HG03039 (cell line): ENCODE measurements at regions not wholly inside any gene's neighbourhood (a gene's known extent, or its start where the extent isn't known, plus 50 kb on each side); places are given as distances from the start of the nearest gene placed in this dataset.

ENCODE experiments used
- ATAC-seq: cut with Tn5 transposase; IDR thresholded peaks from one replicate; pipeline ENCODE4 v1.9.1; 2021; ENCODE audit warnings: mild to moderate bottlenecking, moderate library complexity; ENCODE audit not compliant: unreplicated experiment

GRCh38 chr2:235300368-235301201, 193.3 kb upstream of the AGAP1 start:
- ATAC-seq: no peak

GRCh38 chr2:235301202-235302076, 192.4 kb upstream of the AGAP1 start:
- no peak for ATAC-seq

GRCh38 chr2:235302263-235302662, 191.6 kb upstream of the AGAP1 start:
- ATAC-seq: no peak

- no peak for ATAC-seq
These were observed 190.1 kb upstream of the AGAP1 start for GRCh38 chr2:235303499-235304291.

- no peak for ATAC-seq
These were observed 188.2 kb upstream of the AGAP1 start for GRCh38 chr2:235305678-235306077.

GRCh38 chr2:235311044-235311443, 182.8 kb upstream of the AGAP1 start:
- ATAC-seq: no peak

GRCh38 chr2:235312571-235312970, 181.3 kb upstream of the AGAP1 start:
- no peak for ATAC-seq

GRCh38 chr2:235314371-235314930, 179.4 kb upstream of the AGAP1 start:
- no peak for ATAC-seq

- no peak for ATAC-seq
These were observed 174.7 kb upstream of the AGAP1 start for GRCh38 chr2:235319095-235319494.

GRCh38 chr2:235320326-235320725, 173.5 kb upstream of the AGAP1 start:
- ATAC-seq: no peak

GRCh38 chr2:235324324-235324723, 169.5 kb upstream of the AGAP1 start:
- no peak for ATAC-seq

GRCh38 chr2:235325151-235325550, 168.7 kb upstream of the AGAP1 start:
- no peak for ATAC-seq

- no peak for ATAC-seq
These were observed 164.9 kb upstream of the AGAP1 start for GRCh38 chr2:235328991-235329390.

- ATAC-seq: no peak
These were observed 162.9 kb upstream of the AGAP1 start for GRCh38 chr2:235330775-235331451.

GRCh38 chr2:235332240-235332890, 161.5 kb upstream of the AGAP1 start:
- no peak for ATAC-seq

GRCh38 chr2:235333076-235333475, 160.8 kb upstream of the AGAP1 start:
- no peak for ATAC-seq

- ATAC-seq: no peak
These were observed 159.7 kb upstream of the AGAP1 start for GRCh38 chr2:235334179-235334578.

- no peak for ATAC-seq
These were observed 150.6 kb upstream of the AGAP1 start for GRCh38 chr2:235343156-235343774.

- no peak for ATAC-seq
These were observed 150.0 kb upstream of the AGAP1 start for GRCh38 chr2:235343869-235344268.
